GM23338 (cell line): ENCODE measurements at regions not wholly inside any gene's neighbourhood (a gene's known extent, or its start where the extent isn't known, plus 50 kb on each side); places are given as distances from the start of the nearest gene placed in this dataset.

Experiments used
- ATAC-seq: fragments of 200-7000 bp; cut with Tn5 transposase; 3 replicates; pipeline ENCODE4 v1.9.1; 2020
- DNase-seq: peaks from one replicate; pipeline ENCODE4 v3.0.0-alpha.2; 2015; ENCODE audit warnings: low spot score
- H2AFZ ChIP-seq: fragments of 200-600 bp; sonication (generic); 2 replicates; pipeline ENCODE4 v1.8.0; 2016; ENCODE audit warnings: antibody characterized with exemption, mild to moderate bottlenecking, moderate library complexity
- H3F3A ChIP-seq: fragments of 200-600 bp; sonication (generic); replicated peaks from 2 replicates; pipeline ENCODE4 v1.8.0; 2017; ENCODE audit warnings: antibody characterized with exemption, mixed run types, low read depth
- H3K27ac ChIP-seq: fragments of 200-600 bp; sonication (generic); 2 replicates; pipeline ENCODE4 v1.6.1; 2016; ENCODE audit warnings: low read depth
- H3K27me3 ChIP-seq: fragments of 200-600 bp; sonication (generic); 2 replicates; pipeline ENCODE4 v1.8.0; 2016; ENCODE audit warnings: mild to moderate bottlenecking, mixed run types, moderate library complexity; ENCODE audit not compliant: insufficient read depth
- H3K36me3 ChIP-seq: fragments of 200-600 bp; sonication (generic); 2 replicates; pipeline ENCODE4 v1.8.0; 2016; ENCODE audit warnings: mild to moderate bottlenecking; ENCODE audit not compliant: insufficient read depth
- H3K4me1 ChIP-seq: fragments of 200-600 bp; sonication (generic); 2 replicates; pipeline ENCODE4 v1.8.0; 2016; ENCODE audit warnings: mild to moderate bottlenecking, moderate library complexity; ENCODE audit not compliant: insufficient read depth
- H3K4me2 ChIP-seq: fragments of 200-600 bp; sonication (generic); 2 replicates; pipeline ENCODE4 v1.7.1; 2017; ENCODE audit warnings: mixed run types
- H3K4me3 ChIP-seq: fragments of 200-600 bp; sonication (generic); 2 replicates; pipeline ENCODE4 v1.6.1; 2016; ENCODE audit warnings: mixed run types
- H3K79me2 ChIP-seq: fragments of 200-600 bp; sonication (generic); replicated peaks from 2 replicates; pipeline ENCODE4 v1.8.0; 2017; ENCODE audit warnings: mild to moderate bottlenecking; ENCODE audit not compliant: insufficient read depth
- H3K9me2 ChIP-seq: fragments of 200-600 bp; sonication (generic); 2 replicates; pipeline ENCODE4 v1.8.0; 2017; ENCODE audit not compliant: insufficient read depth
- H4K20me1 ChIP-seq: fragments of 200-600 bp; sonication (generic); replicated peaks from 2 replicates; pipeline ENCODE4 v1.8.0; 2017; ENCODE audit warnings: mild to moderate bottlenecking; ENCODE audit not compliant: insufficient read depth
- H3K27ac Mint-ChIP-seq: 2 replicates; pipeline ENCODE4 v1.8.0; 2020; ENCODE audit warnings: inconsistent platforms, mild to moderate bottlenecking, moderate library complexity, mixed read lengths
- H3K27me3 Mint-ChIP-seq: 3 replicates; pipeline ENCODE4 v1.8.0; 2022; ENCODE audit warnings: low read depth, mild to moderate bottlenecking, moderate library complexity, mixed read lengths, inconsistent platforms; ENCODE audit not compliant: insufficient read depth, poor library complexity
- H3K36me3 Mint-ChIP-seq: 3 replicates; pipeline ENCODE4 v1.8.0; 2021; ENCODE audit warnings: low read depth, mild to moderate bottlenecking, inconsistent platforms, moderate library complexity, mixed read lengths
- H3K4me1 Mint-ChIP-seq: 3 replicates; pipeline ENCODE4 v1.8.0; 2020; ENCODE audit warnings: mild to moderate bottlenecking, inconsistent platforms, mixed read lengths
- H3K4me3 Mint-ChIP-seq: 3 replicates; pipeline ENCODE4 v1.8.0; 2021; ENCODE audit warnings: moderate library complexity, mild to moderate bottlenecking, inconsistent platforms, mixed read lengths
- H3K9me3 Mint-ChIP-seq: 3 replicates; pipeline ENCODE4 v1.8.0; 2020; ENCODE audit warnings: moderate library complexity, mild to moderate bottlenecking, inconsistent platforms, mixed read lengths
- CREB1 ChIP-seq: fragments of 250-450 bp; sonication (Bioruptor Pico); IDR thresholded peaks from 2 replicates; pipeline ENCODE4 v1.5.0; 2020; ENCODE audit warnings: low read depth, mild to moderate bottlenecking, moderate library complexity
- JUNB ChIP-seq: IDR thresholded peaks from one replicate; pipeline ENCODE4 v1.6.1; 2016; ENCODE audit warnings: antibody characterized with exemption; ENCODE audit not compliant: unreplicated experiment
- STAT1 ChIP-seq: IDR thresholded peaks from one replicate; pipeline ENCODE4 v1.6.1; 2016; ENCODE audit warnings: antibody characterized with exemption; ENCODE audit not compliant: unreplicated experiment
- ZNF331 ChIP-seq: fragments of 250-450 bp; sonication (Bioruptor Pico); IDR thresholded peaks from 2 replicates; pipeline ENCODE4 v1.5.0; 2020; ENCODE audit warnings: low read depth, mild to moderate bottlenecking, moderate library complexity
- TF ChIP-seq, protein P1 (sequence below): IDR thresholded peaks from one replicate; pipeline ENCODE4 v1.6.1; 2018; ENCODE audit warnings: antibody characterized with exemption; ENCODE audit not compliant: unreplicated experiment
- TF ChIP-seq, protein P2 (sequence below): IDR thresholded peaks from 2 replicates; pipeline ENCODE4 v1.6.1; 2016; ENCODE audit warnings: antibody characterized with exemption

DNA sequence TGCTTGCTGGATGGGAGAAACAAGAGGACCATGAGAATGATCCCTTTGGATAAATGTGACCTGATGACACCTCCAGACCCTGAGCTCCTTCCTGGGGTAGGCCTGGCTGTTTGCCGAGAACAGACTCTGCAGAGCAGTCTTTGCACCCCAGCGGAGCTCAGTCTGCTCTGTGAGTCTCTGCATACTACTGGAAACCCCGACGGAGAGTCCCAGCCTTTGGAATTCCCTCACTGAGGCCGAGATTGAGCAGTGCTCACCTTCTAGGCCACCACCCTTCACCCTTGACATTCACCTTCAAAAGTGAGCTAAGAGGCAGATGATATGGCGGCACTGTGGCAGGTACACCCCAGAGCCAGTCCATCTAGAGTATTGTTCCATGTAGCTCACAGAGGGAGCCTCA is 172.2 kb upstream of the CDH13 start (continued):
- TF ChIP-seq, protein P1, sequence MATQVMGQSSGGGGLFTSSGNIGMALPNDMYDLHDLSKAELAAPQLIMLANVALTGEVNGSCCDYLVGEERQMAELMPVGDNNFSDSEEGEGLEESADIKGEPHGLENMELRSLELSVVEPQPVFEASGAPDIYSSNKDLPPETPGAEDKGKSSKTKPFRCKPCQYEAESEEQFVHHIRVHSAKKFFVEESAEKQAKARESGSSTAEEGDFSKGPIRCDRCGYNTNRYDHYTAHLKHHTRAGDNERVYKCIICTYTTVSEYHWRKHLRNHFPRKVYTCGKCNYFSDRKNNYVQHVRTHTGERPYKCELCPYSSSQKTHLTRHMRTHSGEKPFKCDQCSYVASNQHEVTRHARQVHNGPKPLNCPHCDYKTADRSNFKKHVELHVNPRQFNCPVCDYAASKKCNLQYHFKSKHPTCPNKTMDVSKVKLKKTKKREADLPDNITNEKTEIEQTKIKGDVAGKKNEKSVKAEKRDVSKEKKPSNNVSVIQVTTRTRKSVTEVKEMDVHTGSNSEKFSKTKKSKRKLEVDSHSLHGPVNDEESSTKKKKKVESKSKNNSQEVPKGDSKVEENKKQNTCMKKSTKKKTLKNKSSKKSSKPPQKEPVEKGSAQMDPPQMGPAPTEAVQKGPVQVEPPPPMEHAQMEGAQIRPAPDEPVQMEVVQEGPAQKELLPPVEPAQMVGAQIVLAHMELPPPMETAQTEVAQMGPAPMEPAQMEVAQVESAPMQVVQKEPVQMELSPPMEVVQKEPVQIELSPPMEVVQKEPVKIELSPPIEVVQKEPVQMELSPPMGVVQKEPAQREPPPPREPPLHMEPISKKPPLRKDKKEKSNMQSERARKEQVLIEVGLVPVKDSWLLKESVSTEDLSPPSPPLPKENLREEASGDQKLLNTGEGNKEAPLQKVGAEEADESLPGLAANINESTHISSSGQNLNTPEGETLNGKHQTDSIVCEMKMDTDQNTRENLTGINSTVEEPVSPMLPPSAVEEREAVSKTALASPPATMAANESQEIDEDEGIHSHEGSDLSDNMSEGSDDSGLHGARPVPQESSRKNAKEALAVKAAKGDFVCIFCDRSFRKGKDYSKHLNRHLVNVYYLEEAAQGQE: no peak

DNA sequence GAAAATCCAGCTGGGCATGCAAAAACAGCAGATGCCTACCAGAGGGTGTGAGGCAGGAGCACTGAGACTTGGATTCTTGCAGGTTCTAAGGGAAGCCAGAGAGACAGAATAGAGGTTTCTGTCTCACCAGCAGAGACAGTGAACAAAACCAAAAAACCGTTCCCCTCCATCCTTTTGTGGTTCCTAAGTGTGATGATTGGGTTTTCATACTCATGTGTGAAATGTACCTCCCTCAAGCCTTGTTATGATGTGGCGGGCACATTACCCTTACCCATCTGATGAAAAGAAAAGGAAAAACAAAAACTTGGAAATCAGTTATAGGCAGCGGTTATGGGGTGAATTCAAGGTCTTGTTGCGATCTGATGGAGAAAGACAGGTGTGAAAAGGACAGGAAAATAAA is 172.6 kb upstream of the CDH13 start:
- no peaks in the 10 kb centered on the region for H3F3A ChIP-seq
- H3K36me3 Mint-ChIP-seq: no peaks in the 10 kb centered on the region
- H3K27ac ChIP-seq: no peak overlapping the region
- TF ChIP-seq JUNB (no peak), CREB1 (no peak), ZNF331 (no peak), STAT1 (no peak)
- TF ChIP-seq, protein P1: no peak
- TF ChIP-seq, protein P2, sequence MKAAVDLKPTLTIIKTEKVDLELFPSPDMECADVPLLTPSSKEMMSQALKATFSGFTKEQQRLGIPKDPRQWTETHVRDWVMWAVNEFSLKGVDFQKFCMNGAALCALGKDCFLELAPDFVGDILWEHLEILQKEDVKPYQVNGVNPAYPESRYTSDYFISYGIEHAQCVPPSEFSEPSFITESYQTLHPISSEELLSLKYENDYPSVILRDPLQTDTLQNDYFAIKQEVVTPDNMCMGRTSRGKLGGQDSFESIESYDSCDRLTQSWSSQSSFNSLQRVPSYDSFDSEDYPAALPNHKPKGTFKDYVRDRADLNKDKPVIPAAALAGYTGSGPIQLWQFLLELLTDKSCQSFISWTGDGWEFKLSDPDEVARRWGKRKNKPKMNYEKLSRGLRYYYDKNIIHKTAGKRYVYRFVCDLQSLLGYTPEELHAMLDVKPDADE: no peak
- H3K27me3 ChIP-seq: no peaks in the 10 kb centered on the region
- H3K4me1 Mint-ChIP-seq: no peaks in the 10 kb centered on the region
- H3K4me1 ChIP-seq: no peaks in the 10 kb centered on the region
- no peaks in the 10 kb centered on the region for H3K79me2 ChIP-seq
- DNase-seq (no peak), ATAC-seq (no peak)
- peaks cover 5% of the 10 kb centered on the region; the same call in 1 of the 2 replicates for H3K9me2 ChIP-seq
- no peak overlapping the region for H3K4me3 ChIP-seq
- no peak overlapping the region for H3K27ac Mint-ChIP-seq
- H3K27me3 Mint-ChIP-seq: peaks cover 3% of the 10 kb centered on the region
- H2AFZ ChIP-seq: no peak overlapping the region
- H4K20me1 ChIP-seq: no peaks in the 10 kb centered on the region; the same call in 1 of the 2 replicates
- H3K9me3 Mint-ChIP-seq: no peaks in the 10 kb centered on the region; the same call in 2 of the 3 replicates
- no peak overlapping the region for H3K4me2 ChIP-seq
- H3K36me3 ChIP-seq: no peaks in the 10 kb centered on the region
- H3K4me3 Mint-ChIP-seq: no peak overlapping the region
